Caco-2 (cell line): ENCODE measurements at regions not wholly inside any gene's neighbourhood (a gene's known extent, or its start where the extent isn't known, plus 50 kb on each side); places are given as distances from the start of the nearest gene placed in this dataset.
A peak's percentile ranks its signal among the peaks of the same experiment; 100 is the strongest.

Experiments used
- BruUV-seq: library from RNA; stranded (reverse); fragments of 400-500 nt; replicated peaks from 2 replicates; lab custom pipeline; 2021; lab: Mats Ljungman, UMichigan
- CTCF ChIA-PET: fragments of 300-600 bp; sonication (Branson Sonifier 250); formaldehyde crosslinking; loops from one replicate; lab custom pipeline; 2022; ENCODE audit warnings: antibody characterized with exemption; lab: Charles Lee
- POLR2A ChIA-PET: fragments of 300-600 bp; sonication (Branson Sonifier 250); formaldehyde crosslinking; loops from one replicate; lab custom pipeline; 2022; ENCODE audit warnings: antibody characterized with exemption; lab: Charles Lee
- DNase-seq, 2 experiments: peaks; one replicate each; pipeline versions ENCODE4 v3.0.0 to v3.0.0-alpha.2; 2020 to 2022
- H3K27me3 ChIP-seq: replicated peaks from 2 replicates; pipeline ENCODE4 v1.6.0; 2011; ENCODE audit warnings: low read length; ENCODE audit not compliant: control insufficient read depth, insufficient read depth
- H3K36me3 ChIP-seq: 2 replicates; pipeline ENCODE4 v1.5.1; 2011; ENCODE audit warnings: low read length; ENCODE audit not compliant: control insufficient read depth, insufficient read depth
- H3K4me1 ChIP-seq: fragments of 250-450 bp; sonication (Bioruptor Pico); 2 replicates; pipeline ENCODE4 v1.5.1; 2020; ENCODE audit warnings: mild to moderate bottlenecking
- H3K4me3 ChIP-seq: 2 replicates; pipeline ENCODE4 v1.5.1; 2011; ENCODE audit warnings: low read depth, mild to moderate bottlenecking, control low read depth, low read length
- H3K9me3 ChIP-seq: fragments of 250-450 bp; sonication (Bioruptor Pico); 2 replicates; pipeline ENCODE4 v1.5.1; 2020; ENCODE audit warnings: mild to moderate bottlenecking, moderate library complexity
- H3K27ac Mint-ChIP-seq: one replicate; pipeline ENCODE4 v1.8.0; 2022; ENCODE audit warnings: mixed read lengths; ENCODE audit not compliant: unreplicated experiment
- H3K27me3 Mint-ChIP-seq: one replicate; pipeline ENCODE4 v1.8.0; 2022; ENCODE audit warnings: mixed read lengths; ENCODE audit not compliant: insufficient read depth, unreplicated experiment
- H3K36me3 Mint-ChIP-seq: one replicate; pipeline ENCODE4 v1.8.0; 2022; ENCODE audit warnings: mild to moderate bottlenecking, mixed read lengths; ENCODE audit not compliant: insufficient read depth, unreplicated experiment
- H3K4me1 Mint-ChIP-seq: one replicate; pipeline ENCODE4 v1.8.0; 2022; ENCODE audit warnings: low read depth, mixed read lengths; ENCODE audit not compliant: unreplicated experiment
- H3K4me3 Mint-ChIP-seq: one replicate; pipeline ENCODE4 v1.8.0; 2022; ENCODE audit warnings: mild to moderate bottlenecking, moderate library complexity, mixed read lengths; ENCODE audit not compliant: unreplicated experiment
- H3K9me3 Mint-ChIP-seq: one replicate; pipeline ENCODE4 v1.8.0; 2022; ENCODE audit warnings: mixed read lengths; ENCODE audit not compliant: unreplicated experiment
- intact Hi-C: fragments of 100-400 bp; cut with micrococcal nuclease; formaldehyde crosslinking; loops from one replicate; pipeline ENCODE4 v1.10.0; 2022; ENCODE audit not compliant: unreplicated experiment
- TF ChIP-seq, protein P1 (sequence below), 2 experiments: fragments of 200-600 bp in 1 of 2; IDR thresholded peaks; 1 replicate in 1 of 2; 2 replicates in 1 of 2; pipeline versions ENCODE4 v1.5.1 to v1.8.0; 2011 to 2022; ENCODE audit warnings: antibody characterized with exemption in 1 of 2, control low read depth in 1 of 2, inconsistent platforms in 1 of 2, low read depth in 1 of 2, low read length in 1 of 2, mild to moderate bottlenecking in 1 of 2, moderate library complexity in 1 of 2; ENCODE audit not compliant: insufficient read depth in 1 of 2, severe bottlenecking in 1 of 2, unreplicated experiment in 1 of 2

DNA sequence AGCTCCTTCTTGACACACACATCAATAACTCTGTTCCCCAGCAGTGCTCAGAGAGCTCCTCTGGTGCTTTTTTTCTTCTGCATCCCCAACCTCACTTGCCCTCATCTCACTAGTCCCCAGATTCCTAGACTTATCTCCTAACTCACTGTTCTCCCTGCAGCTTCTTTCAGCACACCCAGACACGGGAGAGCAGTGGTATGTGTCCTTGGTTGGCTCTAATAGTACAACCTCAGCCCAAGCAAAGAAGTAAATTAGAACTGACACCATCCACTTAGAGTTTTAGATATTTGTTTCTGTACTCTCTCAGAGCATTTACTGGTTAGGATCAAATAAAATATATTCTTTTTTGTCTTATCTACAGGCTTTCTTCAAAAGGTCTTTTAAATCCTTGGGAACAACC, 201.4 kb upstream of the SNX7 start:
- H3K27ac Mint-ChIP-seq, result peak overlapping the region; percentile 69

DNA sequence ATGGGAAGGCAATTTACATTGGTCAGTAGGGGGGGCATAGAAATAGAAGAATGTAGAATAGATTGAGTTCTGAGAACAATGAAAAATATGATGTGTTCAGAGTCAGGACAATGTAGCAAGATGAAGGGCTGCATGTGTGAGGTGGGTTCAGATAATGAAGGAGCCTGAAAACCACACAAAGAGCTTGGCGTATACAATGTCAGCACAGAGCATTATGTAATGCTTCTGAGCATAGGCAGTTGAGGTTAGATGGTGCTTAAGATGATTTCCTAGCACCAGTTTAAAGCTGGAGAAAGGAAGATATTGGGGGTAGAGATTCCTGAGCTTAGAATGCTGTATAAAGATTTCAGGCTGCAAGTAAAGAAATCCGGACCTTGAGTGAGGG, 202.0 kb upstream of the SNX7 start:
- Mint-ChIP-seq H3K4me1 (peaks cover 23% of the 10 kb centered on the region), H3K4me3 (no peak overlapping the region), H3K27ac (peak overlapping the region; percentile 69), H3K9me3 (peaks cover 9% of the 10 kb centered on the region), H3K36me3 (no peaks in the 10 kb centered on the region), H3K27me3 (no peaks in the 10 kb centered on the region)
- H3K27me3 ChIP-seq, result no peaks in the 10 kb centered on the region
- peaks cover 33% of the 10 kb centered on the region for H3K4me1 ChIP-seq
- H3K4me3 ChIP-seq, result no peak overlapping the region
- no peaks in the 10 kb centered on the region for H3K36me3 ChIP-seq
- POLR2A ChIA-PET, result no interaction called here
- DNase-seq, result no peak
- TF ChIP-seq, protein P1, sequence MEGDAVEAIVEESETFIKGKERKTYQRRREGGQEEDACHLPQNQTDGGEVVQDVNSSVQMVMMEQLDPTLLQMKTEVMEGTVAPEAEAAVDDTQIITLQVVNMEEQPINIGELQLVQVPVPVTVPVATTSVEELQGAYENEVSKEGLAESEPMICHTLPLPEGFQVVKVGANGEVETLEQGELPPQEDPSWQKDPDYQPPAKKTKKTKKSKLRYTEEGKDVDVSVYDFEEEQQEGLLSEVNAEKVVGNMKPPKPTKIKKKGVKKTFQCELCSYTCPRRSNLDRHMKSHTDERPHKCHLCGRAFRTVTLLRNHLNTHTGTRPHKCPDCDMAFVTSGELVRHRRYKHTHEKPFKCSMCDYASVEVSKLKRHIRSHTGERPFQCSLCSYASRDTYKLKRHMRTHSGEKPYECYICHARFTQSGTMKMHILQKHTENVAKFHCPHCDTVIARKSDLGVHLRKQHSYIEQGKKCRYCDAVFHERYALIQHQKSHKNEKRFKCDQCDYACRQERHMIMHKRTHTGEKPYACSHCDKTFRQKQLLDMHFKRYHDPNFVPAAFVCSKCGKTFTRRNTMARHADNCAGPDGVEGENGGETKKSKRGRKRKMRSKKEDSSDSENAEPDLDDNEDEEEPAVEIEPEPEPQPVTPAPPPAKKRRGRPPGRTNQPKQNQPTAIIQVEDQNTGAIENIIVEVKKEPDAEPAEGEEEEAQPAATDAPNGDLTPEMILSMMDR (IDR thresholded peaks at IDR 0.05; ENCODE audit: insufficient read depth in 1 of 2, low read depth in 1 of 2, low read length in 1 of 2, severe bottlenecking in 1 of 2, unreplicated experiment in 1 of 2), result no peak
- H3K9me3 ChIP-seq, result no peaks in the 10 kb centered on the region
- BruUV-seq, result no TSS peak
- CTCF ChIA-PET, result interaction anchor here (2.0 kb wide), 1 partner anchor 9 kb away, joined by 9 read pairs; no protein-coding TSS in a partner anchor
- intact Hi-C loops, result loop anchor here (2.0 to 5.0 kb wide), 4 partner anchors 52 to 537 kb away; partner anchors contain the start of gene DPYD

More for the DNA sequence above, 201.4 kb upstream of the SNX7 start:
- H3K9me3 ChIP-seq, result no peaks in the 10 kb centered on the region
- TF ChIP-seq, protein P1 (IDR thresholded peaks at IDR 0.05; ENCODE audit: insufficient read depth in 1 of 2, low read depth in 1 of 2, low read length in 1 of 2, severe bottlenecking in 1 of 2, unreplicated experiment in 1 of 2), result no peak
- CTCF ChIA-PET, result interaction anchor here (2.0 kb wide), 1 partner anchor 8 kb away, joined by 9 read pairs; no protein-coding TSS in a partner anchor
- peaks cover 33% of the 10 kb centered on the region for H3K4me1 ChIP-seq
- intact Hi-C loops, result loop anchor here (10.0 kb wide), 1 partner anchor 795 kb away; no protein-coding TSS in a partner anchor
- Mint-ChIP-seq H3K36me3 (no peaks in the 10 kb centered on the region), H3K4me1 (peaks cover 23% of the 10 kb centered on the region), H3K27me3 (no peaks in the 10 kb centered on the region), H3K4me3 (no peak overlapping the region), H3K9me3 (peaks cover 9% of the 10 kb centered on the region)
- H3K36me3 ChIP-seq, result no peaks in the 10 kb centered on the region
- POLR2A ChIA-PET, result no interaction called here
- no peaks in the 10 kb centered on the region for H3K27me3 ChIP-seq
- no TSS peak for BruUV-seq
- no peak for DNase-seq
- no peak overlapping the region for H3K4me3 ChIP-seq

DNA sequence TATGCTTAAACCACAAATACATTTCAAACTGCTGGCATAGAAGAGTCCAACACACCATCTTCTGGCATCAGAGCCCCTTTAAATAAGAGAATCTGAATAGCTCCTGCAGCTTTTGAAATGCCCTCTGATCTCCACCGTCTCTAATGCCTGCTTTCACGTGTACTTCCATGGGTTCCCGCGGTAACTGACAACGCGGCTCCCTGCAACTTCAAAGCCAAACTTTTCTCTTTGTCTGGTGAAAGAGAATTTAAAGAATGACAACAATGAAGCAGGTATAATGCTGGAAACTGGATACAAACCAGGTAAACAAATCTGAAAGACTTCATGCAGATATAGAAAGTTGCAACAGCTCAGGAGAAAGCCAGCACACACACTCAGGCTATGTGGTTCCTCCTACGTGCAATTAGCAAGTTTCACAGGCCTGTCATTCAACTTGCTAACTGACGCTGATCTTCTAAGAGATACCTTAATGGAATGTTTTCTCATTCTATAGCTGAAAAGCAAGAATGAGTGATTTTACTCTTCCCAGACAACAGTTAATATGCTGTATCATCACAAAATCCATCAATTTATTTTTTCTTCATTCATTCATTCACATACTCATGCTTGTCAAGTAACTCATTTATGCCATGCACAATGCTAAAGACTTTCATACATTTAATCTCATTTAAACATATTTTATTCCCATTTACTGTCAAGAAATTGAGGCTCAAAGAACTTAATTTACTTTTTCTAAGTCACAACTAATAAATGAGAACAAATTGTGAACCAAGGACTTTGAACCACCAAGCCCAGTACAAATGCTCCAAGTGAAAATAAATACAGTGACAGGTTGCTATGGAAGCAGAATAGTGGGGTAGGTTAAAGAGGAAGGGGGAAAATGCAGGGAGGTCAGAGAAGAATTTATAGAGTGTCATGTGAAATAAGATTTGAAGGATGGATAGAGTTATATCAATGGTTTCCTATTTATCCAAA, 202.7 kb upstream of the SNX7 start:
- Histone ChIP-seq H3K4me3 (0 out of 2 replicates have a peak overlapping the region, but pooled peaks have one; percentile 14), H3K9me3 (no peaks in the 10 kb centered on the region), H3K4me1 (peaks cover 33% of the 10 kb centered on the region), H3K36me3 (no peaks in the 10 kb centered on the region), H3K27me3 (no peaks in the 10 kb centered on the region)
- Mint-ChIP-seq H3K27ac (peak overlapping the region; percentile 69), H3K27me3 (no peaks in the 10 kb centered on the region), H3K9me3 (peaks cover 9% of the 10 kb centered on the region), H3K4me1 (peaks cover 23% of the 10 kb centered on the region), H3K36me3 (no peaks in the 10 kb centered on the region), H3K4me3 (peak overlapping the region; percentile 58)
- BruUV-seq, result no TSS peak
- peak; percentile 69 to 71 for DNase-seq
- CTCF ChIA-PET, result interaction anchor here (2.0 kb wide), 1 partner anchor 9 kb away, joined by 9 read pairs; no protein-coding TSS in a partner anchor
- intact Hi-C loops, result loop anchor here (1.0 to 5.0 kb wide), 7 partner anchors 21 to 536 kb away; partner anchors contain the start of gene DPYD
- POLR2A ChIA-PET, result no interaction called here
- TF ChIP-seq, protein P1 (IDR thresholded peaks at IDR 0.05; ENCODE audit: insufficient read depth in 1 of 2, low read depth in 1 of 2, low read length in 1 of 2, severe bottlenecking in 1 of 2, unreplicated experiment in 1 of 2), result no peak
